Breast epithelium (tissue), 4 donors: ENCODE measurements at regions not wholly inside any gene's neighbourhood (a gene's known extent, or its start where the extent isn't known, plus 50 kb on each side); places are given as distances from the start of the nearest gene placed in this dataset.

Experiments
- DNase-seq, 2 donors: peaks; one replicate each; pipeline ENCODE4 v3.0.0-alpha.2; 2019; ENCODE audit warnings: low spot score in 2 of 2
- H3K27ac ChIP-seq, 2 donors: fragments of 200-600 bp; sonication (generic) in 1 of 2; one replicate each; pipeline ENCODE4 v1.5.1; 2016 to 2019; ENCODE audit warnings: mild to moderate bottlenecking in 1 of 2
- H3K27me3 ChIP-seq, 2 donors: fragments of 200-600 bp; sonication (generic) in 1 of 2; one replicate each; pipeline versions ENCODE4 v1.5.1 to v1.6.0; 2017 to 2019; ENCODE audit warnings: control low read depth in 1 of 2, mild to moderate bottlenecking in 1 of 2
- H3K36me3 ChIP-seq: fragments of 200-600 bp; one replicate; pipeline ENCODE4 v1.5.1; 2019
- H3K4me1 ChIP-seq, 2 donors: fragments of 200-600 bp; sonication (generic); one replicate each; pipeline ENCODE4 v1.5.1; 2016 to 2019; ENCODE audit warnings: control low read depth in 1 of 2
- H3K4me3 ChIP-seq, 3 donors: fragments of 200-600 bp; sonication (generic); 1 replicate in 2 of 3; 2 replicates in 1 of 3; pipeline ENCODE4 v1.5.1; 2016 to 2019; ENCODE audit warnings: mild to moderate bottlenecking in 3 of 3, moderate library complexity in 2 of 3
- H3K9me3 ChIP-seq, 2 donors: fragments of 200-600 bp; sonication (generic) in 1 of 2; one replicate each; pipeline ENCODE4 v1.5.1; 2016 to 2019; ENCODE audit warnings: control low read depth in 1 of 2
- POLR2A ChIP-seq: fragments of 450-650 bp; IDR thresholded peaks from one replicate; pipeline ENCODE4 v1.6.1; 2016; ENCODE audit warnings: antibody characterized with exemption, mild to moderate bottlenecking, moderate library complexity
- POLR2AphosphoS5 ChIP-seq, 3 donors: sonication (generic); formaldehyde crosslinking; IDR thresholded peaks; one replicate each; pipeline ENCODE4 v1.6.1; 2017; ENCODE audit warnings: antibody characterized with exemption in 3 of 3
- intact Hi-C: fragments of 100-400 bp; cut with DNase I; formaldehyde crosslinking; loops from one replicate; pipeline ENCODE4 v1.15.1; 2023; ENCODE audit warnings: low total_unique reads
- TF ChIP-seq, protein P1 (sequence below), 3 donors: fragments of 450-650 bp; IDR thresholded peaks; one replicate each; pipeline ENCODE4 v1.5.1; 2016 to 2017; ENCODE audit warnings: antibody characterized with exemption in 3 of 3, mild to moderate bottlenecking in 3 of 3, moderate library complexity in 3 of 3

DNA sequence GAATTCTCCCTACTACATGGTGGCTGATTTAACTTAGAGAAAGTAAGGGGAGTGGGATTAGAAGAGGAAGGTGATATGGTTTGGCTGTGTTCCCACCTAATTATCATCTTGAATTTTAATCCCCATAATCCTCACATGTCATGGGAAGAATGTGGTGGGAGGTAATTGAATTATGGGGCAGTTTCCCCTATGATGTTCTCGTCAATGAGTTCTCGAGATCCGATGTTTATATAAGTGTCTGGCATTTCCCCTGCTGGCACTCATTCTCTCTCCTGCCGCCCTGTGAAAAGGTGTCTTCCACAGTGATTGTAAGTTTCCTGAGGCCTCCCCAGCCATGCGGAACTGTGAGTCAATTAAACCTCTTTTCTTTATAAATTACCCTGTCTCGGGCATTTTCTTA lies 169.3 kb downstream of the CASP12 start:
- H3K36me3 ChIP-seq, result no peaks in the 10 kb centered on the region
- no peak overlapping the region for H3K27ac ChIP-seq
- no peak overlapping the region for H3K4me3 ChIP-seq
- DNase-seq, result no peak
- no peaks in the 10 kb centered on the region for H3K4me1 ChIP-seq
- intact Hi-C loops, result no loop called here
- H3K9me3 ChIP-seq, result no peaks in the 10 kb centered on the region
- TF ChIP-seq POLR2AphosphoS5 (IDR thresholded peaks at IDR 0.05), result no peak
- TF ChIP-seq, protein P1, sequence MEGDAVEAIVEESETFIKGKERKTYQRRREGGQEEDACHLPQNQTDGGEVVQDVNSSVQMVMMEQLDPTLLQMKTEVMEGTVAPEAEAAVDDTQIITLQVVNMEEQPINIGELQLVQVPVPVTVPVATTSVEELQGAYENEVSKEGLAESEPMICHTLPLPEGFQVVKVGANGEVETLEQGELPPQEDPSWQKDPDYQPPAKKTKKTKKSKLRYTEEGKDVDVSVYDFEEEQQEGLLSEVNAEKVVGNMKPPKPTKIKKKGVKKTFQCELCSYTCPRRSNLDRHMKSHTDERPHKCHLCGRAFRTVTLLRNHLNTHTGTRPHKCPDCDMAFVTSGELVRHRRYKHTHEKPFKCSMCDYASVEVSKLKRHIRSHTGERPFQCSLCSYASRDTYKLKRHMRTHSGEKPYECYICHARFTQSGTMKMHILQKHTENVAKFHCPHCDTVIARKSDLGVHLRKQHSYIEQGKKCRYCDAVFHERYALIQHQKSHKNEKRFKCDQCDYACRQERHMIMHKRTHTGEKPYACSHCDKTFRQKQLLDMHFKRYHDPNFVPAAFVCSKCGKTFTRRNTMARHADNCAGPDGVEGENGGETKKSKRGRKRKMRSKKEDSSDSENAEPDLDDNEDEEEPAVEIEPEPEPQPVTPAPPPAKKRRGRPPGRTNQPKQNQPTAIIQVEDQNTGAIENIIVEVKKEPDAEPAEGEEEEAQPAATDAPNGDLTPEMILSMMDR (IDR thresholded peaks at IDR 0.05), result no peak
- TF ChIP-seq POLR2A, result no peak
- no peaks in the 10 kb centered on the region for H3K27me3 ChIP-seq

DNA sequence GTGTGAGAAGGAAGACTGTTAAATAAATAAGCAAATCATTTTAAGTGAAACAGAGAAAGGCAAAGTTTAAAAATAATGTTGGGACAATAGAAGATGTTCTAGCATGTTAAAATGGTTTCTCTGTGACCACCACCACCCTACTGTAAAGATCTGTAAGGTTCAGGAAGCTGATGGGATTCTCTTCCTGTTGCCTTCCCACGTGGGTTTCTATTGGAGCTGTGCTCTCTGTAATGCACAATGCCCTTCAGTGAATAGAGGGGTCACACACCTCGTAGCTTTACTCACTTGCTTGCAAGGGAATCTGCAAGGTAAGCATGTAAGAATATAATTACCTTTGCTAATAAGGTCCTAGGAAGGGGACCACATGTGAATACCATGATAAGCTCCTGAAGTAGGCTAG lies 170.5 kb downstream of the CASP12 start:
- intact Hi-C loops, result no loop called here
- DNase-seq, result no peak
- no peaks in the 10 kb centered on the region for H3K27me3 ChIP-seq
- no peaks in the 10 kb centered on the region for H3K4me1 ChIP-seq
- no peaks in the 10 kb centered on the region for H3K36me3 ChIP-seq
- no peak overlapping the region for H3K27ac ChIP-seq
- no peak for TF ChIP-seq POLR2A
- TF ChIP-seq, protein P1 (IDR thresholded peaks at IDR 0.05), result no peak
- no peak for TF ChIP-seq POLR2AphosphoS5 (IDR thresholded peaks at IDR 0.05)
- no peak overlapping the region for H3K4me3 ChIP-seq
- H3K9me3 ChIP-seq, result peaks cover 0 to 5% of the 10 kb centered on the region in 2 donors

DNA sequence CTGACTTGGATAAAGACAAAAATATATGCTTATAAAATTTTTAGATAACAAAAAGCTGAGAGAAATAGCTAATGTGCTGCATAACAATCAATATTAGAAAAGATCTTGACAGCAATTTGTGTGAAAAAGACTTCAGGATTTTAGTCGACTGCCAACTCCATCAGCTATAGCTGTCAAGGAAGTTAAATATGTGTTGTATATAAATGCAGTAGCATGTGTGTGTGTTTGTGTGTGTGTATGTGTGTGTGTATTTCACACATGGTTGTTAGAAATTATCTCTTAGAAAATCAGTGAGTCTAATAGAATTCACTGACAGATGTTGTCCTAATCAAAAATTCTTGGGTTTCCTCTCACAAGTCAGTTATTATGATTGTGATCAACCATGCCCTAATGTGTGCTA lies 171.2 kb downstream of the CASP12 start:
- Histone ChIP-seq H3K27ac (no peak overlapping the region), H3K4me1 (no peaks in the 10 kb centered on the region), H3K27me3 (no peaks in the 10 kb centered on the region), H3K4me3 (no peak overlapping the region), H3K9me3 (peaks cover 0 to 5% of the 10 kb centered on the region in 2 donors), H3K36me3 (no peaks in the 10 kb centered on the region)
- no peak for TF ChIP-seq POLR2A
- intact Hi-C loops, result no loop called here
- no peak for DNase-seq

DNA sequence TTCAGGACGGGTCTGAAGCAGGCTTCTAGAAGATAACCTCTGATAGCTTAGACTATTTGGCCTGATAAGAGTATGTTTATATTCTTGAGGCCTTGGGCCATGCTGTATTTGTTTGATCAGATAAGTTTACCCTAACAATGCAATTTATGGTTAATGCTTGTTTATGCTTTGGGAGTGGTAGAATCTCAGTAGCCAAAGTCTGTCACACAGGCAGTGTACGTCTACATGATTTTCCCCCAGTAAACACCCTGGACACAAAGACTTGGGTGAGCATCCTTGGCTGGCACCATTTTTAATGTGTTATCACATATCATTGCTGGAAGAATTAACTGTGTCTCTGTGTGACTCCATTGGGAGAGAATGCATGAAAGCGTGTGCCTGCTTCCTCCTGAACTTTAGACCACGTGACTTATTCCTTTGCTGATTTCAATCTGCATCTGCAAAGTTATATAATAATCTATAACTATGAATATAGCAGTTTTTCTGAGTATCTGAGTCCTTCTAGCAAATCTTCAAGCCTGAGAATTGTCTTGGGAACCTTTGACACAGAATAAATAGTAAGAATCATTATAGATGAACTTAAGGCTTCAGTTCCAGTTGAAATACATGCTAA lies 172.4 kb downstream of the CASP12 start:
- TF ChIP-seq POLR2AphosphoS5 (IDR thresholded peaks at IDR 0.05) (no peak), POLR2A (no peak)
- TF ChIP-seq, protein P1 (IDR thresholded peaks at IDR 0.05), result no peak
- Histone ChIP-seq H3K27me3 (no peaks in the 10 kb centered on the region), H3K4me1 (no peaks in the 10 kb centered on the region), H3K36me3 (no peaks in the 10 kb centered on the region), H3K27ac (no peak overlapping the region), H3K4me3 (no peak overlapping the region), H3K9me3 (peaks cover 0 to 5% of the 10 kb centered on the region in 2 donors)
- intact Hi-C loops, result no loop called here
- no peak for DNase-seq

DNA sequence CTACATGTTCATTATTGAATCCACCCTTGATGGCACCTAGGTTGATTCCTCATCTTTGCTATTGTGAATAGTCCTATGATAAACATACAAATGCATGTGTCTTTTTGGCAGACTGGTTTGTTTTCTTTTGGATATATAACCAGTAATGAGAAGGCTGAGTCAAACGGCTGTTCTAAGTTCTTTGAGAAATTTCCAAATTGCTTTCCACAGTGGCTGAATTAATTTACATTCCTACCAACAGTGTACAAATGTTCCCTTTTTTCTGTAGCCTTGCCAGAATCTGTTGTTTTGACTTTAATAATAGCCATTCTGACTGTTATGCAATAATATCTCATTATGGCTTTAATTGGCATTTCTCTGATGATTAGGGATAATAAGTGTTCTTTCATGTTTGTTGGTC lies 184.9 kb downstream of the CASP12 start:
- DNase-seq, result no peak
- TF ChIP-seq POLR2A (no peak), POLR2AphosphoS5 (IDR thresholded peaks at IDR 0.05) (no peak)
- TF ChIP-seq, protein P1 (IDR thresholded peaks at IDR 0.05), result no peak

More for the DNA sequence above, 184.9 kb downstream of the CASP12 start:
- no peaks in the 10 kb centered on the region for H3K36me3 ChIP-seq
- no peaks in the 10 kb centered on the region for H3K4me1 ChIP-seq
- H3K27ac ChIP-seq, result no peak overlapping the region
- intact Hi-C loops, result no loop called here
- no peaks in the 10 kb centered on the region for H3K27me3 ChIP-seq
- no peaks in the 10 kb centered on the region for H3K9me3 ChIP-seq
- no peak overlapping the region for H3K4me3 ChIP-seq
